A673 (cell line): ENCODE measurements at regions not wholly inside any gene's neighbourhood (a gene's known extent, or its start where the extent isn't known, plus 50 kb on each side); places are given as distances from the start of the nearest gene placed in this dataset.

Experiments
- BruUV-seq: library from RNA; stranded (reverse); fragments of 400-500 nt; replicated peaks from 2 replicates; lab custom pipeline; 2021; lab: Mats Ljungman, UMichigan
- CTCF ChIA-PET: fragments of 300-600 bp; sonication (Branson Sonifier 250); formaldehyde crosslinking; loops from one replicate; lab custom pipeline; 2022; ENCODE audit warnings: antibody characterized with exemption; lab: Charles Lee
- POLR2A ChIA-PET: fragments of 300-600 bp; sonication (Branson Sonifier 250); formaldehyde crosslinking; loops from one replicate; lab custom pipeline; 2022; ENCODE audit warnings: antibody characterized with exemption; ENCODE audit not compliant: low non-redundant PET; lab: Charles Lee
- DNase-seq: peaks from one replicate; pipeline ENCODE4 v3.0.0-alpha.2; 2015; ENCODE audit warnings: low spot score
- H3K27ac ChIP-seq: fragments of 200-600 bp; sonication (generic); 2 replicates; pipeline ENCODE4 v1.5.1; 2016; ENCODE audit warnings: mixed run types, low read depth, mild to moderate bottlenecking, mixed read lengths, antibody characterized with exemption, low read length; ENCODE audit not compliant: poor library complexity, severe bottlenecking
- H3K27me3 ChIP-seq: fragments of 200-600 bp; sonication (generic); replicated peaks from 2 replicates; pipeline ENCODE4 v1.6.1; 2017; ENCODE audit warnings: mixed run types, low read depth, mild to moderate bottlenecking, mixed read lengths, antibody characterized with exemption, low read length; ENCODE audit not compliant: insufficient read depth, poor library complexity
- H3K36me3 ChIP-seq: fragments of 200-600 bp; sonication (generic); 2 replicates; pipeline ENCODE4 v1.6.1; 2016; ENCODE audit warnings: mixed run types, mild to moderate bottlenecking, mixed read lengths, antibody characterized with exemption, low read length; ENCODE audit not compliant: insufficient read depth, poor library complexity, severe bottlenecking
- H3K4me1 ChIP-seq: fragments of 200-600 bp; sonication (generic); 2 replicates; pipeline ENCODE4 v1.6.1; 2017; ENCODE audit warnings: mixed run types, mild to moderate bottlenecking, mixed read lengths, antibody characterized with exemption, low read length; ENCODE audit not compliant: insufficient read depth, poor library complexity, severe bottlenecking
- H3K4me3 ChIP-seq: fragments of 200-600 bp; sonication (generic); 2 replicates; pipeline ENCODE4 v1.5.1; 2016; ENCODE audit warnings: low read depth, mixed run types, mild to moderate bottlenecking, mixed read lengths, low read length; ENCODE audit not compliant: poor library complexity, severe bottlenecking
- H3K9me3 ChIP-seq: fragments of 200-600 bp; sonication (generic); 2 replicates; pipeline ENCODE4 v1.6.1; 2016; ENCODE audit warnings: mixed run types, low read depth, mild to moderate bottlenecking, mixed read lengths, antibody characterized with exemption, low read length; ENCODE audit not compliant: poor library complexity, severe bottlenecking
- EZH2 ChIP-seq: fragments of 200-600 bp; sonication (generic); IDR thresholded peaks from 2 replicates; pipeline ENCODE4 v1.6.1; 2017; ENCODE audit warnings: borderline replicate concordance, low read depth, mild to moderate bottlenecking, mixed read lengths, antibody characterized with exemption, low read length; ENCODE audit not compliant: poor library complexity, severe bottlenecking
- intact Hi-C: fragments of 100-400 bp; cut with micrococcal nuclease; formaldehyde crosslinking; loops from one replicate; pipeline ENCODE4 v1.10.0; 2022; ENCODE audit not compliant: unreplicated experiment
- TF ChIP-seq, protein P1 (sequence below): fragments of 300-800, 200-600 bp; sonication (generic); conservative IDR thresholded peaks from 2 replicates; pipeline ENCODE4 v1.5.1; 2017; ENCODE audit warnings: low read depth, mild to moderate bottlenecking, antibody characterized with exemption, low read length, moderate library complexity, mixed read lengths

DNA sequence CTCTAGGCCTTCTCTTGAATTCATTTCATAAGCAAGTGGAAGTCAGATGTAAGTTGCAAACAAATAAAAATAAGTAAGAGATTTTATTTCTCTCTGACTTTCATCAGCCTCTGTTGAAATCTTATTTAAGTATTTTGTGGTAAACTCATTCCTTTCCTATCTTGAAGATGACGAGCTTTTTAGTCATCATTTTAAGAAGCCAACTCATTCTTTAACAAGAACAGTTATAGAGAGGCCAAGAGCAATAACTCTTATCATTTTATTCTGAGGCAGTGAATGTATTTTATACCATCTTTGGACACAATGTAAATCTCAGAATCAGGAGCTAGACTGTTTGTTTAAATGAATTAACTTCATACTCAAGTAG lies 147.5 kb upstream of the MBNL1 start:
- no peak for DNase-seq
- H3K36me3 ChIP-seq, result no peaks in the 10 kb centered on the region
- no peak overlapping the region for H3K27ac ChIP-seq
- ChIA-PET POLR2A (no interaction called here), CTCF (interaction anchor here (0.7 kb wide), 1 partner anchor 29 kb away, joined by 3 read pairs; no protein-coding TSS in a partner anchor)
- H3K4me1 ChIP-seq, result no peaks in the 10 kb centered on the region
- H3K9me3 ChIP-seq, result no peaks in the 10 kb centered on the region
- intact Hi-C loops, result no loop called here
- H3K4me3 ChIP-seq, result no peak overlapping the region
- no TSS peak for BruUV-seq
- no peak for TF ChIP-seq EZH2
- TF ChIP-seq, protein P1, sequence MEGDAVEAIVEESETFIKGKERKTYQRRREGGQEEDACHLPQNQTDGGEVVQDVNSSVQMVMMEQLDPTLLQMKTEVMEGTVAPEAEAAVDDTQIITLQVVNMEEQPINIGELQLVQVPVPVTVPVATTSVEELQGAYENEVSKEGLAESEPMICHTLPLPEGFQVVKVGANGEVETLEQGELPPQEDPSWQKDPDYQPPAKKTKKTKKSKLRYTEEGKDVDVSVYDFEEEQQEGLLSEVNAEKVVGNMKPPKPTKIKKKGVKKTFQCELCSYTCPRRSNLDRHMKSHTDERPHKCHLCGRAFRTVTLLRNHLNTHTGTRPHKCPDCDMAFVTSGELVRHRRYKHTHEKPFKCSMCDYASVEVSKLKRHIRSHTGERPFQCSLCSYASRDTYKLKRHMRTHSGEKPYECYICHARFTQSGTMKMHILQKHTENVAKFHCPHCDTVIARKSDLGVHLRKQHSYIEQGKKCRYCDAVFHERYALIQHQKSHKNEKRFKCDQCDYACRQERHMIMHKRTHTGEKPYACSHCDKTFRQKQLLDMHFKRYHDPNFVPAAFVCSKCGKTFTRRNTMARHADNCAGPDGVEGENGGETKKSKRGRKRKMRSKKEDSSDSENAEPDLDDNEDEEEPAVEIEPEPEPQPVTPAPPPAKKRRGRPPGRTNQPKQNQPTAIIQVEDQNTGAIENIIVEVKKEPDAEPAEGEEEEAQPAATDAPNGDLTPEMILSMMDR, result no peak
- H3K27me3 ChIP-seq, result no peaks in the 10 kb centered on the region

DNA sequence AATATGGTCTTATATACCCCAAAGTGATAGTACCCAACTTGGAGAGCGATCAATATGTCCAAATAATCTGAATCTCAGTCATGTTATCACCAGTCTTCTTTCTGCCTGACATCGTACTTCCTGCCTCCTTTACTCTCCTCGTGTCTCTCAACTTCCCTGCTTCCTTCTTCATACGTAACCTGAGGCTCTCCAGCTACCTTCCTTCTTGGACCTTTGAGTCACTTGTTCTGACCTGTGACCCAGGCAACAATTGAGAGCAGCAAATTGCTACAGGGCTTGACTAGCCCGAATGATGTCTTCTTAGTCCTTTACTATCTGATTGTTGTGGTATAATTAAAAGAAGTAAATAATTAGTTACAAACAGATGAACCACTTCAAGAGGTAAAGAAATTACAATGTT lies 145.9 kb upstream of the MBNL1 start:
- Histone ChIP-seq H3K27ac (no peak overlapping the region), H3K27me3 (no peaks in the 10 kb centered on the region), H3K4me3 (no peak overlapping the region), H3K4me1 (no peaks in the 10 kb centered on the region), H3K9me3 (no peaks in the 10 kb centered on the region), H3K36me3 (no peaks in the 10 kb centered on the region)
- BruUV-seq, result no TSS peak
- intact Hi-C loops, result no loop called here
- CTCF ChIA-PET, result no interaction called here
- no peak for DNase-seq
- TF ChIP-seq, protein P1, result no peak
- no peak for TF ChIP-seq EZH2
- POLR2A ChIA-PET, result no interaction called here

DNA sequence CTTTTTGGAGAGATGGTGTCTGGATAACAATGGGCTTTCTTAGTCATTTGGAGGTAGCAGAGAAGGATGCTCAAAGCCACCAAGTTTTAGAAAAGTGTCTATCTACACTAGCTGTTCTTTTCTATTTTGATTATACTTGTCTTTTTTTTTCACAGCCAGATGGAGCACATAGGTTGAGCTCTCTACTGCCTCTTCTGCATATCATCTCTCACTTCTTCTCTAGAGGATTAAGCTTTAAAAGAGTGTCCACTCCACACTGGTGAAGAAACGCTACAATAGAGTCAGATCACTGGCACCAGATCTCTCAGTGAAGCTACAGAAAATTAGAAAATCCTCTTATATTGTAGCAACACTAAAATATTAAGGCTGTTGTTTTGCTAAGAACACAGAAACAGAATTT lies 145.3 kb upstream of the MBNL1 start:
- BruUV-seq, result no TSS peak
- DNase-seq, result no peak
- Histone ChIP-seq H3K4me1 (no peaks in the 10 kb centered on the region), H3K27me3 (no peaks in the 10 kb centered on the region), H3K9me3 (no peaks in the 10 kb centered on the region), H3K4me3 (no peak overlapping the region), H3K27ac (no peak overlapping the region), H3K36me3 (no peaks in the 10 kb centered on the region)
- CTCF ChIA-PET, result no interaction called here
- no peak for TF ChIP-seq EZH2
- TF ChIP-seq, protein P1, result no peak
- POLR2A ChIA-PET, result no interaction called here
- intact Hi-C loops, result no loop called here
